ENCODE measurements at regions not wholly inside any gene's neighbourhood (a gene's known extent, or its start where the extent isn't known, plus 50 kb on each side); places are given as distances from the start of the nearest gene placed in this dataset.
A peak's percentile ranks its signal among the peaks of the same experiment; 100 is the strongest.

DNA sequence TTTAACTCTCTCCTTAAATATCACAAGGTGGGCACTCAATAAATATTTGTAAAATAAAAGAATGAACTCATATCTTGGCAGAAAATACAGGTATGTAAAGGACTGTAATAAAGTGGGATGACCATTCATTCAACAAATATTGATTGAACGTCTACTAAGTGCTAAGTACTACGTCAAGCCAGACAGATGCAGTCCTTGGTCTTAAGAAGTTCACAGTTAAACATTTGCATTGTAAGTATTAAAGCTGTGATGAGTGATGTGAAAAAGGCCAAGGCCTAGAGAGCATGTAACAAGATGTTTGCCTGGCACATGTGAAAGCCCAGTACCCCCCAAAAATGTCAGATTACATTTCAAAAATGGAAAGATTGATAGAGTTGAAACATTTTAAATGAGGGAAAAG is 130.1 kb upstream of the TMEM170B start:
- Histone ChIP-seq H3K27ac (ENCODE audit: low read depth in 1 of 2, low read length in 2 of 2) (no peak overlapping the region), H3K4me3 (ENCODE audit: low read length) (no peak overlapping the region), H3K4me1 (ENCODE audit: insufficient read depth, low read length) (no peaks in the 10 kb centered on the region), H3K36me3 (ENCODE audit: insufficient read depth, low read length) (no peaks in the 10 kb centered on the region), H3K27me3 (ENCODE audit: control insufficient read depth in 1 of 2, insufficient read depth in 2 of 2, low read length in 2 of 2) (no peaks in the 10 kb centered on the region), H3K9me3 (ENCODE audit: control insufficient read depth in 1 of 2, insufficient read depth in 1 of 2, low read length in 2 of 2) (peaks cover 0 to 2% of the 10 kb centered on the region in 2 experiments)
- intact Hi-C loops (cut with DNase I, micrococcal nuclease): no loop called here
- no peak for DNase-seq
- TF ChIP-seq CTCF (IDR thresholded peaks at IDR 0.05): no peak
- CTCF ChIA-PET: no interaction called here
- Mint-ChIP-seq H3K4me1 (ENCODE audit: low read depth) (peaks cover 7% of the 10 kb centered on the region), H3K27ac (no peak overlapping the region), H3K4me3 (no peak overlapping the region), H3K27me3 (no peaks in the 10 kb centered on the region), H3K36me3 (ENCODE audit: low read depth) (no peaks in the 10 kb centered on the region), H3K9me3 (no peaks in the 10 kb centered on the region)
- no peak for ATAC-seq (ENCODE audit: poor library complexity)
- POLR2A ChIA-PET: no interaction called here

- no peaks in the 10 kb centered on the region for H3K36me3 Mint-ChIP-seq (ENCODE audit: low read depth)
- POLR2A ChIA-PET: no interaction called here
- no peak for ATAC-seq (ENCODE audit: poor library complexity)
- no peak overlapping the region for H3K4me3 Mint-ChIP-seq
- H3K27me3 ChIP-seq (ENCODE audit: control insufficient read depth in 1 of 2, insufficient read depth in 2 of 2, low read length in 2 of 2): no peaks in the 10 kb centered on the region
- no peaks in the 10 kb centered on the region for H3K4me1 ChIP-seq (ENCODE audit: insufficient read depth, low read length)
- no peak overlapping the region for H3K27ac ChIP-seq (ENCODE audit: low read depth in 1 of 2, low read length in 2 of 2)
- no peak overlapping the region for H3K27ac Mint-ChIP-seq
- no peaks in the 10 kb centered on the region for H3K4me1 Mint-ChIP-seq (ENCODE audit: low read depth)
- no peaks in the 10 kb centered on the region for H3K27me3 Mint-ChIP-seq
- H3K9me3 Mint-ChIP-seq: no peaks in the 10 kb centered on the region
- H3K9me3 ChIP-seq (ENCODE audit: control insufficient read depth in 1 of 2, insufficient read depth in 1 of 2, low read length in 2 of 2): peaks cover 0 to 4% of the 10 kb centered on the region in 2 experiments
- intact Hi-C loops (cut with DNase I, micrococcal nuclease): no loop called here
- no peak for TF ChIP-seq CTCF (IDR thresholded peaks at IDR 0.05)
- H3K4me3 ChIP-seq (ENCODE audit: low read length): no peak overlapping the region
- CTCF ChIA-PET: no interaction called here
- peak in 2 of 14 experiments; percentile 24 to 29 for DNase-seq
- no peaks in the 10 kb centered on the region for H3K36me3 ChIP-seq (ENCODE audit: insufficient read depth, low read length)
Measured at GRCh38 chr6:11404838-11405237, 132.7 kb upstream of the TMEM170B start.

- no peaks in the 10 kb centered on the region for H3K36me3 Mint-ChIP-seq (ENCODE audit: low read depth)
- no peak overlapping the region for H3K4me3 Mint-ChIP-seq
- no peaks in the 10 kb centered on the region for H3K27me3 ChIP-seq (ENCODE audit: control insufficient read depth in 1 of 2, insufficient read depth in 2 of 2, low read length in 2 of 2)
- H3K4me1 Mint-ChIP-seq (ENCODE audit: low read depth): no peaks in the 10 kb centered on the region
- no peaks in the 10 kb centered on the region for H3K27me3 Mint-ChIP-seq
- no peak overlapping the region for H3K4me3 ChIP-seq (ENCODE audit: low read length)
- intact Hi-C loops (cut with DNase I, micrococcal nuclease): no loop called here
- no peak overlapping the region for H3K27ac Mint-ChIP-seq
- no peaks in the 10 kb centered on the region for H3K9me3 Mint-ChIP-seq
- H3K27ac ChIP-seq (ENCODE audit: low read depth in 1 of 2, low read length in 2 of 2): no peak overlapping the region
- ATAC-seq (ENCODE audit: poor library complexity): no peak
- TF ChIP-seq CTCF (IDR thresholded peaks at IDR 0.05): no peak
- DNase-seq: no peak
- H3K9me3 ChIP-seq (ENCODE audit: control insufficient read depth in 1 of 2, insufficient read depth in 1 of 2, low read length in 2 of 2): peaks cover 0 to 4% of the 10 kb centered on the region in 2 experiments
- ChIA-PET CTCF (no interaction called here), POLR2A (no interaction called here)
- H3K36me3 ChIP-seq (ENCODE audit: insufficient read depth, low read length): no peaks in the 10 kb centered on the region
- H3K4me1 ChIP-seq (ENCODE audit: insufficient read depth, low read length): no peaks in the 10 kb centered on the region
Measured at GRCh38 chr6:11404081-11404480, 133.5 kb upstream of the TMEM170B start.
